ENCODE measurements at regions not wholly inside any gene's neighbourhood (a gene's known extent, or its start where the extent isn't known, plus 50 kb on each side); places are given as distances from the start of the nearest gene placed in this dataset.

GRCh38 chr6:168736039-168736438 is 295.1 kb downstream of the SMOC2 start:
- DNase-seq: no peak

DNA sequence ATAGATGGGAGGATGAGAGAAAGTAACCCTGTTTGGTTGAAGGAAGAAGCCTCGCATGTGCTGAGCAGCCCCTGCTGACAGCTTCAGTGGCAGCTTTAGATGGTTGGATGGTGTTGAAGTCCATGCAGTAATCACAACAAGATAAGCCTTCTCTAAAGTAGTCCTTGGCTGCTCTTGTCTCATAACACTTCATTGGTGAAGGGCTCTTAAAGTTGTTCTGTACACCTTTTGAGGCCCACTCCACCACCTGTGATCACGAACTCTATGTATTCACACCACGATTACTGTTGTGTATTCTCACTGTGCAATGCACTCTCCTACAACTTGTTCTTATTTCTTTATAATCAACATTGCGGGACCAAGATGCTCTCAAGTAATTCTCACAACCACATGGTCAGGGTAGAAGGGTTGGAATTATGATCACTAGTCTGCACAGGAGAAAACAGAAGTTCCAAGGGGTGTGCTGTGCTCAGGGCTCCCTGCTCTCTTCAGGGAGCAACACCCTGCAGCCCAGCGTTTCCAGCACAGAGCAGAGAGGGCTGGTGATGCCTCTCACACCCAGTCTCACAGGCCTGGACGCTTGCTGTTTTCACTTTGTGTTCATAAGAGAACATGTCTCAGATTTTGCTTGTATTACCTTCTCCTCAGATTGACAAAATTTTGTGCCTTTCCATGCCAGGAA is 294.4 kb downstream of the SMOC2 start:
- DNase-seq: no peak

GRCh38 chr6:168734523-168734922 is 293.5 kb downstream of the SMOC2 start:
- no peak for DNase-seq

GRCh38 chr6:168732676-168733075 is 291.7 kb downstream of the SMOC2 start:
- no peak for DNase-seq

DNA sequence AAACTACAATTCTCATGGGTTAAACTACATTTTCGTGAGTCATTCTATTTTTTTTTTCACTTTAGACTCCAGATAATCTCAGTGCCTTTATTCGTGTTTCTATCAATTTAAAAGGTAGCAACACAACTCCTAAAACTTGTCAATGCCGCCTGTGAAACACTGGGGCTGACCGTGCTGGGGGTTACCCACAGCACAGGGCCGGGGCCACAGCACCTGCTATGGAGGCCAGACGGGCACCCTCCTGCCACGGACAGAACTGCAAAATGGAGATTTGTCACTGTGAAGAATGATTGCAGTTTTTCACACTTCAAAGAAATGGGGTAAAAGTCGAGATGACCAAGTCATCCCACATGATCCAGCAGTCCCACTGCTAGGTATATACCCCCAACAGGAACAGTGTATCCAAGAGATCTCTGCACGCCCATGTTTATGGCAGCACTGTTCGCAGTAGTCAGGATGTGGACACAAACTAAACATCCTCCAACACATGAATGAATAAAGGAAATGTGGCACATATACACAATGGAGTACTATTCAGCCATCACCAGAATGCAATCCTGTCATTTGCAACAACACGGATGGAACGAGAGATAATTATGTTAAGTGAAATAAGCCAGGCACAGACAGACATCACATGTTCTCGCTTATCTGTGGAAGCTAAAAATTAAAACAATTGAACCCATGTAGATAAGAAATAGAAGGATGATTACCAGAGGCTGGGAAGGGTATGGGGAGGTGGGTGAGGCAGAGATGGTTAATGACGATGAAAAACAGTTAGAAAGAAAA is 290.1 kb downstream of the SMOC2 start:
- DNase-seq: no peak

DNA sequence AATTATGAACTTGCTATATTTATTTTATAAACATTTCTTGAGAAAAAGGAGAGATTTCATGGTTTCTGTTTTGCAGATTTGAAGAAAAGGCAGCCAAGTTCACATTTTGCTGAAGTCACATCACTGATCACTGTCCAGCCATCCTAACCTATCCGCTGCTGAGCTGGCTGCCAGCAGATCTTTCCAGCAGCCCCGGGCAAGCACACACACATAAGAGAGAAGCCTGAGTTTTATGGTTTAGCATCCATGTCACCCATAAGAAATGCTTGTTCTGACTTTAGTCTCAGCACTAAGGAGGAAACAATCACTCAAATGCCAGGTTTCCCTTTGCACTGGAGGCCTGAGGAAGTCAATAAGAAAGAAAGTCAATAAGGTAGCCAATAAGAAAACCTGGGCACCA is 287.1 kb downstream of the SMOC2 start:
- DNase-seq: no peak

DNA sequence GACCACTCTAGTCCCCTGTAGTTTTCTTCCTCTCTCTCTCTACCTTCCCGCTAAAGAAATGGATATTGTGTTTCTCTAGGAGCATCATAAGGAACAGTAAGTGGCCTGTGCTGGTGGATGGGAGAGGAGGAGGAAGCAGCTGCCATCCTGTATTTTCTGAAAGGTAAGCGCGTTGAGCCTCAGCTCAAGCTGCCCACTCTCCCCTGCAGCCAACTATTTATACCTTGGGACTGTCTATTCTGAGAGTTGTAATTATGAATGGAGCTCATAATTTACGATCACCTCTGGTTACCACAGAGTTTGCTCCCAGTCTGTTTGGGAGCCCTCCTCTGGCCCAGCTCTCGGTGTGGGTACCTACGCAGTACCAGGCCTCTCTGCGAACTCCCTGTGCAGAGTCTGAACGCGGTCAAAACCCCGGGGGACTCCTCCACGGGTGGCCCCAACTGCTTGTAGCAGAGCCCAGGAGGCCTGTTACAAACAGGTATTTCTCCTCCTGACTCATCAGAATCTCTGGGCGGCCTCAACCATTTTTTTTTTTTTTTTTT is 285.4 kb downstream of the SMOC2 start:
- no peak for DNase-seq

DNA sequence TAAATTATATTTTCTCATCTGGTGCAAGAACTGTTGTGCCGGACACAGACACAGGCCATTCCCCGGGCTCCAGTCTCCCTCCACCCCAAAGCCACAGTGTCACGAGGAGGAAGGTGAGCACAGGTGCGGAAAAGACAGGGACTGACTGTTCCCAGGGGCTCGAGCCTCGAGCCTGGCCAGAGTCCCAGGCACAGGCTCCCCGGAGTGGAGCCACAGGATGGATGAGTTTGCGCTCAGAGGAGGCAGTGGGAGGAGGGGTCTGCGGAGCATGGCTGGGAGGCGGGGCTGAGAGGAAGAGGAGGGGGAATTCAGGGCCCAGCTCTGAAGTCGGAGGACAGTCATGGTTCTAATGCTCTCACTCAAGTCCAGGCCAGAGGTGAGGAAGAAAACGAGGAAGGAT is 284.8 kb downstream of the SMOC2 start:
- no peak for DNase-seq

GRCh38 chr6:168724669-168725570 is 283.9 kb downstream of the SMOC2 start:
- no peak for DNase-seq

DNA sequence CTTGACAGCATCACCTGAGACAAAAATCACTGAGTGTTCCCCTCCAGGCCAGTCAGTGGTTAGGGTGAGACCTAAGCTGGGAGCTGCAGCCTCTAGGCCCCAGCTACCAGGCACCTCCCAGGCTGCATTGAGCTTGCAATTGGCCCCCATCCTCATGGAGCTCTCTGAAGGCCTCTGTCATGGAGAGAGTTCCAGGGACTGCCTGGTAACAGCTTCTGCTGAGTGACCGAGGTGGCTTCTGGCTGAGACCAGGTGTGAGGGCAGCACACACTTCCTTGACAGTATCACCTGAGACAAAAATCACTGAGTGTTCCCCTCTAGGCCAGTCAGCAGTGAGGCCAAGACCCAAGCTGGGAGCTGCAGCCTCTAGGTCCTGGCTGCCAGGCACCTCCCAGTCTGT is 283.0 kb downstream of the SMOC2 start:
- no peak for DNase-seq

GRCh38 chr6:168722397-168722796 is 281.4 kb downstream of the SMOC2 start:
- DNase-seq: no peak

DNA sequence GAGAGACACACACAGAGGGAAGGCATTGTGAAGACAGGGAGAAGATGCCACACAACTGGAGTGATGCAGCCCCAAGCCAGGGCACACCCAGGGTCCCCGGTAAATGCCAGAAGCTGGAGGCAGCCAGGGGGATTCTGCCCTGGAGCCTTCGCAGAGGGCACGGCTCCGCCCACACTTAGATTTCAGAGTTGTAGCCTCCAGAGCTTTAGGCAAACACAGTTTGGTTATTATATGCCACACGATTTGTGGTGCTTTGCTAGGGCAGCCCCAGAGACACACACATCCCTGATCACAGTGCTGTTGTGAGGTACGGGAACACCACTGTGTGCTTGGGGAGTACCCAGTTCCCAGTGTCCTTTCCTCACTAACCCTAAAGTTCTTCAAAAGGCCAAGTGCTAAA is 280.6 kb downstream of the SMOC2 start:
- no peak for DNase-seq

DNA sequence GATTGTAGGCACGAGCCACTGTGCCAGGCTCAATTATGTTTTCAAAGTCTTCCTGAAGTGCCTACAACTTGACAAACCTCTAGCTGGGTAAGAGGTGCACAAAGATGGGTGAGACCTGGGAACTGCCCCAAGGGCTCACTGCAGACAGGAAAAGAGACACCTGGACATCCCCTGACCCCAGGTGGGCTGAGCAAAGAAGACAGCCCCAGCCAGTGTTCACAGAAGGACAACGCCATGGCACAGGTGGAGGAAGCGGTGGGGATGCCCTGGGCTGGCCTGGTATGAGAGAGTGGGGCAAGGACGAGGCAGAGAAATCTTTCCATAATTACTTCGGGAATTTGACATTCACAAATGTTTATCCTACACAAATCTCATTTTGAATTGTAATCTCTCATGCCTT is 278.9 kb downstream of the SMOC2 start:
- no peak for DNase-seq

GRCh38 chr6:168718821-168719475 is 278.0 kb downstream of the SMOC2 start:
- no peak for DNase-seq
